ENCODE measurements at regions not wholly inside any gene's neighbourhood (a gene's known extent, or its start where the extent isn't known, plus 50 kb on each side); places are given as distances from the start of the nearest gene placed in this dataset.

GRCh38 chr14:101284711-101285110 lies 276.6 kb upstream of the DIO3 start:
- Histone ChIP-seq H3K27ac (no peak overlapping the region), H3K4me1 (ENCODE audit: control insufficient read depth in 1 of 2, insufficient read depth in 1 of 2, low read depth in 1 of 2, low read length in 1 of 2) (no peaks in the 10 kb centered on the region), H3K36me3 (no peaks in the 10 kb centered on the region), H3K4me3 (ENCODE audit: low read depth in 1 of 2, low read length in 1 of 2) (no peak overlapping the region), H3K27me3 (peaks cover 12% of the 10 kb centered on the region), H3K9me3 (no peaks in the 10 kb centered on the region)
- TF ChIP-seq CTCF (IDR thresholded peaks at IDR 0.05) = no peak

- Histone ChIP-seq H3K27me3 (peaks cover 18% of the 10 kb centered on the region), H3K4me3 (ENCODE audit: low read depth in 1 of 2, low read length in 1 of 2) (no peak overlapping the region), H3K36me3 (no peaks in the 10 kb centered on the region), H3K4me1 (ENCODE audit: control insufficient read depth in 1 of 2, insufficient read depth in 1 of 2, low read depth in 1 of 2, low read length in 1 of 2) (no peaks in the 10 kb centered on the region), H3K9me3 (no peaks in the 10 kb centered on the region), H3K27ac (no peak overlapping the region)
- no peak for TF ChIP-seq CTCF (IDR thresholded peaks at IDR 0.05)
These were observed 274.9 kb upstream of the DIO3 start for GRCh38 chr14:101286271-101287018.

GRCh38 chr14:101288436-101289229 lies 272.7 kb upstream of the DIO3 start:
- H3K27ac ChIP-seq = no peak overlapping the region
- no peaks in the 10 kb centered on the region for H3K4me1 ChIP-seq (ENCODE audit: control insufficient read depth in 1 of 2, insufficient read depth in 1 of 2, low read depth in 1 of 2, low read length in 1 of 2)
- no peaks in the 10 kb centered on the region for H3K9me3 ChIP-seq
- H3K27me3 ChIP-seq = peaks cover 16% of the 10 kb centered on the region
- no peak overlapping the region for H3K4me3 ChIP-seq (ENCODE audit: low read depth in 1 of 2, low read length in 1 of 2)
- no peaks in the 10 kb centered on the region for H3K36me3 ChIP-seq
- TF ChIP-seq CTCF (IDR thresholded peaks at IDR 0.05) = no peak

- Histone ChIP-seq H3K4me1 (ENCODE audit: control insufficient read depth in 1 of 2, insufficient read depth in 1 of 2, low read depth in 1 of 2, low read length in 1 of 2) (no peaks in the 10 kb centered on the region), H3K27me3 (peaks cover 16% of the 10 kb centered on the region)
These were observed 272.0 kb upstream of the DIO3 start for GRCh38 chr14:101289230-101289690.

GRCh38 chr14:101289911-101290310 lies 271.4 kb upstream of the DIO3 start:
- no peak for TF ChIP-seq CTCF (IDR thresholded peaks at IDR 0.05)
- H3K4me3 ChIP-seq (ENCODE audit: low read depth in 1 of 2, low read length in 1 of 2) = no peak overlapping the region
- H3K27me3 ChIP-seq = peaks cover 15% of the 10 kb centered on the region
- no peak overlapping the region for H3K27ac ChIP-seq
- H3K4me1 ChIP-seq (ENCODE audit: control insufficient read depth in 1 of 2, insufficient read depth in 1 of 2, low read depth in 1 of 2, low read length in 1 of 2) = no peaks in the 10 kb centered on the region
- H3K36me3 ChIP-seq = no peaks in the 10 kb centered on the region
- H3K9me3 ChIP-seq = no peaks in the 10 kb centered on the region

More at GRCh38 chr14:101289230-101289690, 272.0 kb upstream of the DIO3 start:
- no peak for TF ChIP-seq CTCF (IDR thresholded peaks at IDR 0.05)
- no peak overlapping the region for H3K4me3 ChIP-seq (ENCODE audit: low read depth in 1 of 2, low read length in 1 of 2)
- H3K36me3 ChIP-seq = no peaks in the 10 kb centered on the region
- H3K9me3 ChIP-seq = no peaks in the 10 kb centered on the region
- H3K27ac ChIP-seq = no peak overlapping the region
